ENCODE measurements at regions not wholly inside any gene's neighbourhood (a gene's known extent, or its start where the extent isn't known, plus 50 kb on each side); places are given as distances from the start of the nearest gene placed in this dataset.

DNA sequence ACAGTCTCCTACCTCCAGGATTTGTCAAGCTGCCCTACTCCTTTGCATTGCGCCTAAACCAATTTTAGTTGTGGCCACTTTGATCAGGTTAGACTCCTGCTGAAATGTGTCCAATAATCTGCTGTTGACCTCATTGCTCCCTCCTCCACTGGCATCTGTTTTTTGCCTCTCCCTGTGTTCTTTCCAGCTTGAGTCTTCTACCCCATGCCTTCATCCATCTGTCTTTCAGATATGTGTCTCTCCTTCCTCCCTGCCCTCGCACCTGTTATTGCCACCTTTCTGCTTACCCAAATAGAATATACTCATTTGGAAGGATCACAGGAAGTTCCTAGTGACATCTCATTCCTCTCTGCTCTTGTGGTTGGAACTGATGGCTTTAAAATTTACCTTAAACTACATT, 366.6 kb upstream of the CLNK start:
- H3K4me3 ChIP-seq: no peak overlapping the region
- H3K36me3 ChIP-seq: no peaks in the 10 kb centered on the region
- H3K9me3 ChIP-seq (replicated peaks): no peaks in the 10 kb centered on the region
- TF ChIP-seq, protein P1, sequence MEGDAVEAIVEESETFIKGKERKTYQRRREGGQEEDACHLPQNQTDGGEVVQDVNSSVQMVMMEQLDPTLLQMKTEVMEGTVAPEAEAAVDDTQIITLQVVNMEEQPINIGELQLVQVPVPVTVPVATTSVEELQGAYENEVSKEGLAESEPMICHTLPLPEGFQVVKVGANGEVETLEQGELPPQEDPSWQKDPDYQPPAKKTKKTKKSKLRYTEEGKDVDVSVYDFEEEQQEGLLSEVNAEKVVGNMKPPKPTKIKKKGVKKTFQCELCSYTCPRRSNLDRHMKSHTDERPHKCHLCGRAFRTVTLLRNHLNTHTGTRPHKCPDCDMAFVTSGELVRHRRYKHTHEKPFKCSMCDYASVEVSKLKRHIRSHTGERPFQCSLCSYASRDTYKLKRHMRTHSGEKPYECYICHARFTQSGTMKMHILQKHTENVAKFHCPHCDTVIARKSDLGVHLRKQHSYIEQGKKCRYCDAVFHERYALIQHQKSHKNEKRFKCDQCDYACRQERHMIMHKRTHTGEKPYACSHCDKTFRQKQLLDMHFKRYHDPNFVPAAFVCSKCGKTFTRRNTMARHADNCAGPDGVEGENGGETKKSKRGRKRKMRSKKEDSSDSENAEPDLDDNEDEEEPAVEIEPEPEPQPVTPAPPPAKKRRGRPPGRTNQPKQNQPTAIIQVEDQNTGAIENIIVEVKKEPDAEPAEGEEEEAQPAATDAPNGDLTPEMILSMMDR (IDR thresholded peaks at IDR 0.05; ENCODE audit: borderline replicate concordance): no peak
- intact Hi-C loops (cut with micrococcal nuclease): no loop called here
- no peaks in the 10 kb centered on the region for H3K4me1 ChIP-seq
- H3K27ac ChIP-seq (replicated peaks): no peak overlapping the region
- H3K27me3 ChIP-seq (ENCODE audit: low read depth): peaks cover 7% of the 10 kb centered on the region
- no peak for DNase-seq

DNA sequence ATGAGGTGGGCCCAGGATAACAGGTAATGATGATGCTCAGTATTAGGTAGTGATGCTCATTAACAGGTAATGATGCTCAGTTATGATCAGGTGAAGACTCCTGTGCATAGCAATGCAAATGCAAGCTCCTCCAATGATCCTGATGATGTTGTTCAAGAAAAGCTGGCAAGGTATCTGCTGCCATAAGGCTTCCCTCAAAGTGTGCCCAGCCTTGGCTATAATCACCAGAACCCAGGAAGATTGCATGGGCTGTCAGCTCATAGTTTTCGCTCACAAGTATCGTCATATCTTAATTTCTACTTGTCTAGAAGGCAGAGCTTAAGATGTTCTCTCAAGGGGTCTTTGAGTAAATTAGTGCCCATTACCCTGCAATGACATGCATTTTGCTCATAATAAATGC, 366.2 kb upstream of the CLNK start:
- DNase-seq: no peak
- Histone ChIP-seq H3K27ac (replicated peaks) (no peak overlapping the region), H3K36me3 (no peaks in the 10 kb centered on the region), H3K4me3 (no peak overlapping the region), H3K27me3 (ENCODE audit: low read depth) (peaks cover 6% of the 10 kb centered on the region), H3K9me3 (replicated peaks) (peaks cover 4% of the 10 kb centered on the region), H3K4me1 (no peaks in the 10 kb centered on the region)
- TF ChIP-seq, protein P1 (IDR thresholded peaks at IDR 0.05; ENCODE audit: borderline replicate concordance): no peak
- intact Hi-C loops (cut with micrococcal nuclease): no loop called here

DNA sequence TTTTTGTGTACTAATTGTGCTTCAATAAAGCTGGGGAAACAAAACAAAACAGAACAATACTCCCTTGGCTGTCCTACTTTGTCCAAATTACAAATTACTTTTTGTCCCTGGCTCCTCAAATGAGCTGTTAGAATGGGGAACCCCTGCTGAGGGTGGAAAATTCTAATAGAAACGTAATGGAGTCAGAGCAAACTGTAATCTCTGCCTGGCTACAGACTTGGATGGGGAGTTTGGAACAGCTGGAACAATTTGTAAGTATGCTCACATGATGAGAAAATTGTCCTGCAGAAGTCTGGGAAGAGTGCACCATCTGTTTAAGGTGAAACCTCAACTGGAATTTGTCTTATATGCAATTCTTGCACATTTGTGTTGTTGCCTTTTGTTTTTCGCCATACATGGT, 364.4 kb upstream of the CLNK start:
- TF ChIP-seq, protein P1 (IDR thresholded peaks at IDR 0.05; ENCODE audit: borderline replicate concordance): no peak
- Histone ChIP-seq H3K9me3 (replicated peaks) (peaks cover 11% of the 10 kb centered on the region), H3K27me3 (ENCODE audit: low read depth) (no peaks in the 10 kb centered on the region), H3K4me3 (no peak overlapping the region), H3K4me1 (no peaks in the 10 kb centered on the region), H3K36me3 (no peaks in the 10 kb centered on the region), H3K27ac (replicated peaks) (no peak overlapping the region)
- intact Hi-C loops (cut with micrococcal nuclease): no loop called here
- no peak for DNase-seq

DNA sequence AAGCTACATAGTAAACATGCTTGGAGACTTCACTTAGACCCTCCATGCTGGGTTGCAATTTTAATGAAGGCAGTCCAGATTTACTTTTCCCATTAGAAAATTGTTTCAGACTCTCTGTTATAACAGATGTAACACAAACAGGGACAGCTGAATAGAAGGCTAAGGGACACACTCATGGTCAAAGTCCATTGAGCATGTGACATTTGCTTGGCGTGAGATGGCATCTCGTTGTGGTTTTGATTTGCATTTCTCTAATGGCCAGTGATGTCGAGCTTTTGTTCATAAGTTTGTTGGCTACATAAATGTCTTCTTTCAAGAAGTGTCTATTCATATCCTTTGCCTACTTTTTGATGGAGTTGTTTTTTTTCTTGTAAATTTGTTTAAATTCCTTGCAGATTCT, 358.2 kb upstream of the CLNK start:
- Histone ChIP-seq H3K4me3 (no peak overlapping the region), H3K27me3 (ENCODE audit: low read depth) (no peaks in the 10 kb centered on the region), H3K36me3 (no peaks in the 10 kb centered on the region), H3K4me1 (no peaks in the 10 kb centered on the region), H3K9me3 (replicated peaks) (peaks cover 11% of the 10 kb centered on the region), H3K27ac (replicated peaks) (no peak overlapping the region)
- DNase-seq: no peak
- intact Hi-C loops (cut with micrococcal nuclease): no loop called here
- TF ChIP-seq, protein P1 (IDR thresholded peaks at IDR 0.05; ENCODE audit: borderline replicate concordance): no peak

DNA sequence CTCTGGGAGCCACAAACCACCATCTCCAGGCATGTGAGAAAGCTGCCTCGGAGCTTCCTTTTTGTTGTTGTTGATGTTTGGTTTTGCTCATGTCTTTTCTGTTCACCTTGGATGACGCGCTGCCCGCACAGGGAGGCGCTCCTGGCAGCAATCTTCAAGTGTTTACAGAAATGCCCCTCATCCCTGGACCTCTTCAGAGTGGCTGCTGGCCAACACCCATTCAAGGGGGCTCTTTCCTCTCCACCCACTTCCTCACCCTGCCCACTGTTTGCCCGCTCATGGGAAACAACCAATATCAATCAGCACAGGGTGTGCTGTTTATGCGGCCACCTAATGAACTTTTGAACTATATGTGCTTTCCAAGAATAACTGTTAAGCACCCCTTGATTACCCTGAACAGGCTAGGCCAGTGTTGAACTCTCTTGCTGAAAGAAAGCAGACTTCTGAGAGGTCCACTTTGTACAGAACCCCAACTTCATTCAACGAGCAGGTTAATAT, 355.1 kb upstream of the CLNK start:
- TF ChIP-seq, protein P1 (IDR thresholded peaks at IDR 0.05; ENCODE audit: borderline replicate concordance): no peak
- no peaks in the 10 kb centered on the region for H3K4me1 ChIP-seq
- intact Hi-C loops (cut with micrococcal nuclease): no loop called here
- H3K36me3 ChIP-seq: no peaks in the 10 kb centered on the region
- no peak for DNase-seq
- no peak overlapping the region for H3K4me3 ChIP-seq
- H3K9me3 ChIP-seq (replicated peaks): no peaks in the 10 kb centered on the region
- no peak overlapping the region for H3K27ac ChIP-seq (replicated peaks)
- H3K27me3 ChIP-seq (ENCODE audit: low read depth): no peaks in the 10 kb centered on the region

DNA sequence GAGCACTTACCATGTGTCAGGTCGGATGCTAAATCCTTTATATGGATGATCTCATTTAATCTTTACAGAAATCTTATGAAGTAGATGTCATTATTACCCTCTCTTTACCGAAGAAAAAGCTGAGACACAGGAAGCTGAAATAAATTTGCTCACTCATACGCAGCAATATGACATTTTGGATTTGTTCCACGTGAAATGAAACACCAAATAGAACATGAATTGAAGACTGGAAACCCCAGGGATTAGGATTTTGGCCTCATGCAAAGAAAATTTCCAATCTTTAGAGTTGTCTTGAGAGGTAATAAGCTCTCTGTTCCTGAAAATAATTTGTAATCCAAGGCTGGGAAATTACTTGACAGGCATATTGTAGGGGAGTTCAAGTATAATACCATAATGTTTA, 354.4 kb upstream of the CLNK start:
- Histone ChIP-seq H3K4me1 (no peaks in the 10 kb centered on the region), H3K27me3 (ENCODE audit: low read depth) (no peaks in the 10 kb centered on the region), H3K9me3 (replicated peaks) (no peaks in the 10 kb centered on the region), H3K36me3 (no peaks in the 10 kb centered on the region), H3K4me3 (no peak overlapping the region), H3K27ac (replicated peaks) (no peak overlapping the region)
- intact Hi-C loops (cut with micrococcal nuclease): no loop called here
- DNase-seq: no peak
- TF ChIP-seq, protein P1 (IDR thresholded peaks at IDR 0.05; ENCODE audit: borderline replicate concordance): no peak
